LNCaP clone FGC (cell line): ENCODE measurements at regions not wholly inside any gene's neighbourhood (a gene's known extent, or its start where the extent isn't known, plus 50 kb on each side); places are given as distances from the start of the nearest gene placed in this dataset.

Source experiments
- DNase-seq: peaks from one replicate; pipeline ENCODE4 v3.0.0-alpha.2; 2011; ENCODE audit warnings: low read depth
- H3K4me3 ChIP-seq: 2 replicates; pipeline ENCODE4 v1.5.1; 2011; ENCODE audit warnings: mild to moderate bottlenecking, low read depth, low read length, control low read depth
- TF ChIP-seq, protein P1 (sequence below): IDR thresholded peaks from 2 replicates; pipeline ENCODE4 v1.5.1; 2012; ENCODE audit warnings: mild to moderate bottlenecking; ENCODE audit not compliant: control insufficient read depth, insufficient read depth; ENCODE audit errors: extremely low read depth

DNA sequence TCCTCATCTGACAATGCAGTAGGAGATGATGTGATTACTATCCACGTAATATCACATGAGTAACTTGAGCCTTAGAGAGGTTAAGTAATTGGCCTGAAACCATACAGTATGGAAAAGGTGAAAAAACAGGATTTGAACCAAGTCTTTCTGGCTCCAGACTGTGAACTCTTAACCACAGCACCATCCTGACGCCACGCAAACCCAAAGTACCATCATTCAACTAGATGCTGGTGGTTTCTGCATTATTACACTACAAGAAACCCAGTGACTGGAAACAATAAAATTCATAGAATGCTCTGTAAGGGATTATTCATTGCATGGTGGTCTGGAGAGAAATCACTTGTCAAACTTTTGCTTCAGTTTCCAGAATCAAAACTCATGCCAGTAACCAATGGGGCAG is 90.7 kb downstream of the MAB21L3 start:
- TF ChIP-seq, protein P1, sequence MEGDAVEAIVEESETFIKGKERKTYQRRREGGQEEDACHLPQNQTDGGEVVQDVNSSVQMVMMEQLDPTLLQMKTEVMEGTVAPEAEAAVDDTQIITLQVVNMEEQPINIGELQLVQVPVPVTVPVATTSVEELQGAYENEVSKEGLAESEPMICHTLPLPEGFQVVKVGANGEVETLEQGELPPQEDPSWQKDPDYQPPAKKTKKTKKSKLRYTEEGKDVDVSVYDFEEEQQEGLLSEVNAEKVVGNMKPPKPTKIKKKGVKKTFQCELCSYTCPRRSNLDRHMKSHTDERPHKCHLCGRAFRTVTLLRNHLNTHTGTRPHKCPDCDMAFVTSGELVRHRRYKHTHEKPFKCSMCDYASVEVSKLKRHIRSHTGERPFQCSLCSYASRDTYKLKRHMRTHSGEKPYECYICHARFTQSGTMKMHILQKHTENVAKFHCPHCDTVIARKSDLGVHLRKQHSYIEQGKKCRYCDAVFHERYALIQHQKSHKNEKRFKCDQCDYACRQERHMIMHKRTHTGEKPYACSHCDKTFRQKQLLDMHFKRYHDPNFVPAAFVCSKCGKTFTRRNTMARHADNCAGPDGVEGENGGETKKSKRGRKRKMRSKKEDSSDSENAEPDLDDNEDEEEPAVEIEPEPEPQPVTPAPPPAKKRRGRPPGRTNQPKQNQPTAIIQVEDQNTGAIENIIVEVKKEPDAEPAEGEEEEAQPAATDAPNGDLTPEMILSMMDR: no peak
- DNase-seq: no peak
- H3K4me3 ChIP-seq: no peak overlapping the region

DNA sequence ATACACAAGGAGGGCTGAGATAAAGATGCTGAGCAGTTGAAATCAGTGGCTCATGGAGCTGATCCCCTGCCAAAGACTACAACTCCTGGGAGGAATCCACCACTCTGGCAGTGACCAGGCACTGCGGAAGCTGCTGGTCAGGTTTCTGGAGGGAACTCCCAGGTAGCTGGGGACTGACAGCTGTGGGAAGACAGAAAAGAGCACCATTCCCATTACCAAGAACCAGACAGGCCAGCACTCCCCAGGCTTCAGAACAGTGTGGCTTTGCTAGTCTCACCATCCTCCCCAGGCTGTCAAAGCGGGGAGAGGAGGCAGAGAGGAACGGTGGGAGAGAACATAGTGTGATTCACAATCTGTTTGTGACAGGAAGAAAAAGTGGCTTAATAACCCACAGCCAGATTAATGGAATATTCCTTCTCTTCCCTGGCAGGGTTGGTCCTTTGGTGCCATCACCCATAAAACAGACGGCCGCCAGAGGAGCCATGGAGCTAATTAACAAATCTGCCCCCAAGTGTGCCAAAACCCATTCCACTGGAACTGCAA is 92.1 kb downstream of the MAB21L3 start:
- TF ChIP-seq, protein P1: peak; percentile 38
- DNase-seq: peak; percentile 95
- H3K4me3 ChIP-seq: no peak overlapping the region

DNA sequence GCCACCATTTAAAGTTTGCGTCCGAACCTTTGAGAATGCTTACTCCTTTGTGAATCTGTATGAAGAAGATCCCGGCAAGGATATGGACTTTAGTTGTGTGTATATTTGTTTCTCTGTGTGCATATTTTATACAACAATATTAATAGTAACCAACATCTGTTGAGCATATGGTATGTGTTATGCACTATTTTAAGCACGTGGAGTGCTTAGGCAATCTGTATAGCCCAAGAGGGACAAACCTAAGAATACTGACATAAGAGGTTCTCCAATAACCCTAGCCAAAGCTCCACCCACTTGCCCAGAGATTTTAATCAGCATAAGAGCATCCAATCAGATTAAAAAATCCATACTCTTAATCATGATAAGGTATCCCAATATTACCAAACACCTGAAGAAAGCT is 92.7 kb downstream of the MAB21L3 start:
- TF ChIP-seq, protein P1: no peak
- no peak for DNase-seq
- H3K4me3 ChIP-seq: no peak overlapping the region

DNA sequence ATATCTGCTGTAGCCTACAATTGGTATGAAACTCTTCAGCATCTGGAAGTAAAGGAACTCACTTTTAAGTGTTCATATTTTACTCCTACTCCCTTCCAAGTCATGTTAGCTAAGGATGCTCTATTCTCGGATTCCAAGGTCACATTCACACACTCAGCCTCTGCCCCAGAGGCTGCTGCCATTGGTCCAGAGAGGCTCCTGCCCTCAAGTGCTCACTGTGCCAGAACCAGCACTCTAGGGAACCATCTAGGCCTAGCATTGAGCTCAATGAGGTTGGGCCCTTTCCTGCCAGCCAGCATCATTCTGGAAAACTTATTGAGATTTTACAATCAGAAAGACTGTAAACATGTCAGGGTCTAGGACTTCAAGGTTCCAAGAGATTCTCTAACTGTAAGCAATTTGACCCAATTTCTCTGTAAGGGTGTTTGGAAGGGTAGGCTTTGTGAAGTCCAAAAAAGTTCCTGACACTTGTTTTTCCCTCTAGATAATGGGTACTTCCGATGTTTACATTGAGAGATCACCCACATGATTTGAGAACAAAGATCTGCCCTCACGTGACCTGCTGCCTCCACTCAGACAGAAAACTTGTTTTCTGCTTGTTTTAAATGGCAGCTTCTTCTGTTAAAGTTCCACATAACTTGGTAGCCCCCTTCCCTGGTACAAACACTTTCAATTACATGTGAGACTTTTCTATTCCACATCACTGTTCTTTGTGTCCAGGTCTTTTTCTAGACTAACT is 94.9 kb downstream of the MAB21L3 start:
- peak; percentile 10 for DNase-seq
- TF ChIP-seq, protein P1: no peak
- H3K4me3 ChIP-seq: no peak overlapping the region

DNA sequence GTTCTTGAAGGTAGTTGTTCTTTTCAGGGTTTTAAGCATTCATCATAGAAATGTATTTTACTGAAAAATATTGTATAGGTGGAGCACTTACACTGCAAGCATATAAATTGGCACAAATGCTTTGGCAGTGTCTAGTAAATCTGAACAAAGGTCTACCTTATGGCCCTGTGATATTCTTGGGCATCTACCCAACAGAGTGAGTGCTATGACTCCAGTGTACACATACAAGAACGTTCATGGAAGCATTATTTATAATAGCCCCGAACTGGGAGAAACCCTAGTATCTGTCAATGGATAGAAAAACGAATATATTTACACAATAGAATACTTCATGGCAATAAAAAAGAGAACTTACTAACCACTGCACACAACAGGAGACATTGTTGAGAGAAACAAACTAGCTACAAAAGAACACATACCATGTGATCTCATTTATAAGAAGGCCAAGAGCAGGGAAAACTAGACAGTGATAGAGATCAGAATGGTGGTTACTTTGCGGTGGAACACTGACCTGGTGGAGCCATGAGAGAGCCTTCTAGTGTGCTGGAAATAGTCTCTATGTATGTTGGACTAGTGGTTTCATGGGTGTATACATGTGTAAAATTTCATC is 96.0 kb downstream of the MAB21L3 start:
- TF ChIP-seq, protein P1: no peak
- H3K4me3 ChIP-seq: no peak overlapping the region
- DNase-seq: peak; percentile 100

DNA sequence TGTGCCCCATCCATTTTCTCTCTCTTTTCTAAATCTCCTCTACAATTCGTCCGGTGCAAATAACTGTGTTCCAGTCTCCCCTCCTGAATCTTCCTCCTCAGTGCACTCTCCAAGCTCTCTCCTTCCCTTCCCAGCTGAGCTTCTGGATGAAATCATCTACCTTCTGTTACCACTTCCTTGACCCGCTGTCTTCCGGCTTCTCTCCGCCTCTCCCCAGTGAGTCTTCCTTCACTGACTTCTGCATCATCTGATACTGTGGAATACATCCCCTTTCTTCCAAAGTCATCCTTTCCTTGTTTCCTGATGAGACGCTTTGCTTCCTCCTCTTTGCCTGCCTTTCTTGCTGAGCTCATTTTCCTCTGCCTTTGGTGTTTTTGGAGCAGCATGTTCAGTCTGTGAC is 96.9 kb downstream of the MAB21L3 start:
- no peak for DNase-seq
- no peak overlapping the region for H3K4me3 ChIP-seq
- TF ChIP-seq, protein P1: no peak
